AG04450 (cell line): ENCODE measurements at regions not wholly inside any gene's neighbourhood (a gene's known extent, or its start where the extent isn't known, plus 50 kb on each side); places are given as distances from the start of the nearest gene placed in this dataset.

ENCODE experiments used
- CTCF ChIA-PET: fragments of 300-600, 350-600 bp; formaldehyde crosslinking; extraction: SDS; loops from one replicate; lab custom pipeline; 2022; ENCODE audit warnings: antibody characterized with exemption, inconsistent platforms; lab: Charles Lee
- POLR2A ChIA-PET: fragments of 350-600 bp; formaldehyde crosslinking; extraction: SDS; loops from one replicate; lab custom pipeline; 2021; ENCODE audit warnings: antibody characterized with exemption, inconsistent platforms; lab: Yijun Ruan, JAX
- DNase-seq: peaks from one replicate; pipeline ENCODE4 v3.0.0-alpha.2; 2011; ENCODE audit warnings: low read depth, low spot score
- H3K27ac ChIP-seq: one replicate; pipeline ENCODE4 v1.5.1; 2012; ENCODE audit warnings: low read depth, low read length, control low read depth
- H3K27me3 ChIP-seq: one replicate; pipeline ENCODE4 v1.6.0; 2012; ENCODE audit warnings: low read length; ENCODE audit not compliant: control insufficient read depth, insufficient read depth
- H3K4me3 ChIP-seq: 2 replicates; pipeline ENCODE4 v1.5.1; 2011; ENCODE audit warnings: mild to moderate bottlenecking, low read depth, low read length, control low read depth
- H3K9me3 ChIP-seq: 2 replicates; pipeline ENCODE4 v1.5.1; 2012; ENCODE audit warnings: low read length; ENCODE audit not compliant: control insufficient read depth, insufficient read depth
- TF ChIP-seq, protein P1 (sequence below): IDR thresholded peaks from 2 replicates; pipeline ENCODE4 v1.5.1; 2011; ENCODE audit warnings: low read depth, low read length, control low read depth, inconsistent platforms

DNA sequence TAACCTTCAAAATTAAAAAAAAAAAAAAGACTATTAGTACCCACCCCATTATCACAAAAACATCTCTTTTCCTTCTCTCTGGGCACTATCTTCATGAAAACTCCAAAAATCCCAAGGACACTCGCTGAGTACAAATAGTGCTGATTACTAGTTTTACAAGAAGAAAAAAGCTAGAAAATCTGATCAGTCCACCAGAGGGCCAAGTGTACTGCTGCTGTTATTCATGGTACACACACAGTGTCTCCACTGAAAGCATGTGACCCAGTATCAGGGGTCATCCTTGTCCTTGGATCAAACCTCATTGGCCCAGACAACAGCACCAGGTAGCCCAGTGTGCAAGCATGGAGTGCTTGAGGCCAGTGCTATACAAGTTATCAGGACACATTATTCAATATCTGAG lies 382.7 kb upstream of the KLHL29 start:
- TF ChIP-seq, protein P1, sequence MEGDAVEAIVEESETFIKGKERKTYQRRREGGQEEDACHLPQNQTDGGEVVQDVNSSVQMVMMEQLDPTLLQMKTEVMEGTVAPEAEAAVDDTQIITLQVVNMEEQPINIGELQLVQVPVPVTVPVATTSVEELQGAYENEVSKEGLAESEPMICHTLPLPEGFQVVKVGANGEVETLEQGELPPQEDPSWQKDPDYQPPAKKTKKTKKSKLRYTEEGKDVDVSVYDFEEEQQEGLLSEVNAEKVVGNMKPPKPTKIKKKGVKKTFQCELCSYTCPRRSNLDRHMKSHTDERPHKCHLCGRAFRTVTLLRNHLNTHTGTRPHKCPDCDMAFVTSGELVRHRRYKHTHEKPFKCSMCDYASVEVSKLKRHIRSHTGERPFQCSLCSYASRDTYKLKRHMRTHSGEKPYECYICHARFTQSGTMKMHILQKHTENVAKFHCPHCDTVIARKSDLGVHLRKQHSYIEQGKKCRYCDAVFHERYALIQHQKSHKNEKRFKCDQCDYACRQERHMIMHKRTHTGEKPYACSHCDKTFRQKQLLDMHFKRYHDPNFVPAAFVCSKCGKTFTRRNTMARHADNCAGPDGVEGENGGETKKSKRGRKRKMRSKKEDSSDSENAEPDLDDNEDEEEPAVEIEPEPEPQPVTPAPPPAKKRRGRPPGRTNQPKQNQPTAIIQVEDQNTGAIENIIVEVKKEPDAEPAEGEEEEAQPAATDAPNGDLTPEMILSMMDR, result no peak
- no peak for DNase-seq
- Histone ChIP-seq H3K27ac (no peak overlapping the region), H3K4me3 (no peak overlapping the region), H3K9me3 (peaks cover 3% of the 10 kb centered on the region), H3K27me3 (no peaks in the 10 kb centered on the region)
- CTCF ChIA-PET, result no interaction called here
- POLR2A ChIA-PET, result no interaction called here

GRCh38 chr2:23005469-23005868 lies 379.5 kb upstream of the KLHL29 start:
- no peak overlapping the region for H3K27ac ChIP-seq
- H3K4me3 ChIP-seq, result no peak overlapping the region
- H3K9me3 ChIP-seq, result peaks cover 9% of the 10 kb centered on the region
- POLR2A ChIA-PET, result no interaction called here
- CTCF ChIA-PET, result no interaction called here
- DNase-seq, result no peak
- no peaks in the 10 kb centered on the region for H3K27me3 ChIP-seq
- TF ChIP-seq, protein P1, result no peak

- POLR2A ChIA-PET, result no interaction called here
- Histone ChIP-seq H3K4me3 (no peak overlapping the region), H3K27ac (no peak overlapping the region), H3K27me3 (no peaks in the 10 kb centered on the region), H3K9me3 (peaks cover 6% of the 10 kb centered on the region)
- TF ChIP-seq, protein P1, result no peak
- CTCF ChIA-PET, result no interaction called here
- no peak for DNase-seq
Measured at GRCh38 chr2:23007631-23008235, 377.2 kb upstream of the KLHL29 start.

DNA sequence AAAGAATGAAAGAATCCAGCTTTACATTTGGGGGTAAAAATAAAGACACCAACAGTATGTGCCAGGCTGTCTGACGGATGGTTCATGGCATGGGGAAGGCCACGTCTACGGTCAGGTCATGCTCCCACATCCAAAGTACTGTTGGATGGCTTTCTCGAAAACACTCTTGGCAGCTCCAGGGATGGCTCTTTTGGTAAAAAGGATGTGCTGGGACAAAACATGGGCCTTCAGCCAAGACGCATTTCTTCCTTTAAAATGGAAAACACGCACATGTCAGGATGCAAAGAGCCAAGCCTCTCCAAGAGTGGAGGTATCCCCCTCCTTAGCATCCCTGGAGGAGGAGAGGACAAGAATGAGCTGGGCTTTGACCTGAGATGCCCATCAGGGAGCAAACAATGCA lies 376.5 kb upstream of the KLHL29 start:
- no peak overlapping the region for H3K27ac ChIP-seq
- ChIA-PET POLR2A (no interaction called here), CTCF (no interaction called here)
- TF ChIP-seq, protein P1, result no peak
- no peak overlapping the region for H3K4me3 ChIP-seq
- H3K27me3 ChIP-seq, result no peaks in the 10 kb centered on the region
- peaks cover 6% of the 10 kb centered on the region for H3K9me3 ChIP-seq
- DNase-seq, result no peak

DNA sequence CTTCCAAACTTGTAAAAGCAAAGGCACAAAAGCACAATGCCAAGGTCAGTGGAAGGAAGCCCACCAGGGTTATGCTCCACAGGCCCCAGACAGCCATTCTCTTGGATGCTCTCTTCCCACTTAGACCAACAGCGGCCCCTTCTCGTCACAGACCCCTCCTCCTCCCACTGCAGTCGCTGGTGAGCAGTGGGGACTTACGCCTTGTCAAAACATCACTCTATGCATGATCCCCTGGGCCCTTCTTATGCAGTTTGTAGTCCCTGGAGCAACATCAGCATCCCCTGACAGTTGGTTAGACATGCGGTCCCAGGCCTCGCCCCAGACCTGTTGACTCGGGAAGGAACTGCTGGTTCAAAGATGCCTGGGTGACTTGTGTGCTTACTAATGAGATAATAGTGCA lies 376.0 kb upstream of the KLHL29 start:
- POLR2A ChIA-PET, result no interaction called here
- CTCF ChIA-PET, result no interaction called here
- H3K27me3 ChIP-seq, result no peaks in the 10 kb centered on the region
- H3K27ac ChIP-seq, result no peak overlapping the region
- DNase-seq, result no peak
- no peak overlapping the region for H3K4me3 ChIP-seq
- TF ChIP-seq, protein P1, result no peak
- H3K9me3 ChIP-seq, result peaks cover 6% of the 10 kb centered on the region
